ENCODE measurements at regions not wholly inside any gene's neighbourhood (a gene's known extent, or its start where the extent isn't known, plus 50 kb on each side); places are given as distances from the start of the nearest gene placed in this dataset.

DNA sequence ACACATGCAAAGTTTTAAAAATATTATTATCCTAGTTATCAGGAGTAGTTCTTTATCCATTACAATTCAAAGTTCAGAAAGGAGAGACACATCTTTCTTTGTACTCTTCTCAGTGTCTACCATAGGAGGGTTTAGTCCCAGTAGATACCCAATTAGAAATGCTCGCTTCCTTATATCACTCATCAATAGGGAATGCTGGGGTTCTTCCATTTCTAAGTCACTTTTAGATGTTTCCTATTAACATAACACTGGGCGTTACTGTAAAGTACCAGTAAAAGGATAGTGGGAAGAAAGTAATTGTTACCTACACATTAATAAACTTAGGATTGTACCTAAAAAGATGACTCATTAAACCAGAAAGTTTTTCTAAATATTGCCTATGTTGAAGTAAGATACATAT, 348.3 kb upstream of the CDH6 start:
- FAIRE-seq = no peak

DNA sequence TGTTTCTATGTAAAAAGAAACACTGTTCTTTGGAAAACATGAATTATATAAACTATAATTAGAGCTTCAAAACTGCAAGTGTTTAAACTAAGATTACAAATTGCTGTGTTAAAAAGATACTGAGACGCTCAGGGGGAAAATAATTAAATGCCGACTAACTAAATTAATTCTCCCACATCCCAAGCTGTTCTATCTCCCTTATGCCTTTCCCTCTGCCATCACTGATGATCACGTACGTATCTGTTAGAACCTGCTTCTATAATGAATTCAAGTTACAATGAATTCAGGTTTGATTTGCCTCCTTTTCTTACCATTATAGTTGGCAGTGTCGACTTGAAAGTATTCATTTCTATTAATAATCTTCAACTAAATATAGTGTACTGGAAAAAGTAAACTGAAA, 349.9 kb upstream of the CDH6 start:
- no peak for FAIRE-seq

DNA sequence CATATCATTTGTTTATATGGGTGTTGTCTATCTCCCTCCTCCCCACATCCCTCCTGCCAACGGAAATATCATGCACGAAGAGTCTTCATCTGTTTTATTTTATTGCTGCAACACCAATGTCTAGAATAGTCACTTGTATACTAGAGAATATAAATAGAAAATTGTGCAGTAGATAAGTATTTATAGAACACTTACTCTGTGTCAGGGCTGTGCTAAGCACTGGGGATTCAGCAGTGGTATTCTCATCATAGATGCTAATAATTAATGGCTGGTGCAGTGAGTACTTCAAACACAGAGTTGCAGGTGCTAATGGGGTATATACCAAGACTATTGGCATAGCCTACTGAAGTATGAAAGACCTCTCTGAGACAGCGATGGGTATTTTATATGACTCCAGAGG, 353.5 kb upstream of the CDH6 start:
- no peak for FAIRE-seq

DNA sequence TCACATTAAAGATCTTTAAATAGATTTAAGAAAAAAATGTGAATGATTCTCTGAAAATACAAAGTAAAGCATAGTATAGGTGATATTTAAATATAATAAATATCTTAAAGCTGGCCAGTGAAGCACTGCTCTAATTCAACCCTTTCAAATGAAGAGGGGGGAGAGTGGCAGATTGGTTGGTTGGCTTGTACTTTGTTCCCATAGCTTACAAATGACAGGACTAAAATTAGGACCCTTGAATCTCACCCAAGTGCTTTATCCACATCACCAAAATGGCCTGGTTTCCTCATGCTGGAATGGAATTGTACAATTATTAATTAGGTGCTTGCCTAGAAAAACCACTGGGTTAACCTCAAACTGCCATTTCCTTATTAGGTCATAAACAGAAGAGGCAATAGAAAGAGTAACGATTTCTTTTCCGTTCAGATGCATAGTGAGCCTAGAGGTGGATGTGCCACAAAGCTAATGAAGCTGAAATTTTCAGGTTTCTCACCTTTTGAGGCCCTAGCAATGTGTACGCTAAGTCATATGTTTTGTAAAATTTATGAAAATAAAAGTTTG, 354.5 kb upstream of the CDH6 start:
- no peak for FAIRE-seq

DNA sequence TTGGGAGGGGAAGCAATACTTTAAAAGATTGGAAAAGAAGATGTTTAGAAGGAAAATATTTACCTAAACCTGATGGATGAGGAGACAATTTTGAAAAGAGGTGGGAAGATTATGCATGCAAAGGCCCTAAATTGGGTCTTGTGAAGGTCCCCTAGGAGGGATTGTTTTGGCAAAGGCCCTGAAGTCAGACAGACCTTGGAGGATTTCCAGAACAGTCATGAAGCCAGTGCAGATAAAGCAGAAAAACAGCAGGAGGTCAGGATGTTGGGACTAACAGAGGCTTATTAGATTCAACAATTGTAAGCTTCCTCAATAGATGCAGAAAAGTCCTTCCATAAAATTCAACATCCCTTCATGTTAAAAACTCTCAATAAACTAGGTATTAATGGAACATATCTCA, 361.0 kb upstream of the CDH6 start:
- no peak for FAIRE-seq

DNA sequence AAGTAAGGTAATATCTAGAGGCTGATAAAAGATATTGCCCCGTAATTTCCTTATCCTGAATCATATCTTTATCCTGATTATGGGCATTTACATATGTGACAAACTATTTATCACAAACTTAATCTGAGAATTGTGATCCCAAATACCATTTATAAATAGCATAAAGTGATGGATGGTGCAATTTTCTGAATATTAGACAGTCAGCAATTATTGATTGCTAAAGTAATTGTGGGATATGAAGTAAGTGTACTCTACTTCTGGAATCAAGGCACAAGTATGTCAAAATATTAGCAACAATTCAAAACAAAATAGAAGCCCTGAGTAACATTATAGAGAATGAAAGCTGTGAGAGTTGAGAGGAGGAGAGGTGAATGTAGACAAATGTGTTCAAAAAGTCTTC, 361.9 kb upstream of the CDH6 start:
- FAIRE-seq = no peak

DNA sequence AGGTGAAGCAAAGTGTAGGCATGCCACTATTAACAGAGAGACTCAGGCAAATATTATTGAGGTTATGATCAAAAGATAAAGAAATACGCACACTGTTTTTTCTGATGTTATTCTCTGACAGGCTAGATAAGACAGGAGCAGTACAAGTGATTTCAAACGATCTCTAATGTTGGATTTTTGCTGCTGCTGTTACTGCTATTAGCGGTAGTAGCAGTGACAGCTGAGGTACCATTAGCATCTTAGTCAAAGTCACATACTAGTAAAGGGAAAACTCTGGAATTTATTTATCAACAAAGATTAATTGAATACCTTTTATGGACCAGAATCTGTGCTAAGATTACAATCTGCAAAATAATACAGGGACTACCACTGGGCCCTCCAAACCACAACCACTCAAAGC, 362.4 kb upstream of the CDH6 start:
- FAIRE-seq = no peak

DNA sequence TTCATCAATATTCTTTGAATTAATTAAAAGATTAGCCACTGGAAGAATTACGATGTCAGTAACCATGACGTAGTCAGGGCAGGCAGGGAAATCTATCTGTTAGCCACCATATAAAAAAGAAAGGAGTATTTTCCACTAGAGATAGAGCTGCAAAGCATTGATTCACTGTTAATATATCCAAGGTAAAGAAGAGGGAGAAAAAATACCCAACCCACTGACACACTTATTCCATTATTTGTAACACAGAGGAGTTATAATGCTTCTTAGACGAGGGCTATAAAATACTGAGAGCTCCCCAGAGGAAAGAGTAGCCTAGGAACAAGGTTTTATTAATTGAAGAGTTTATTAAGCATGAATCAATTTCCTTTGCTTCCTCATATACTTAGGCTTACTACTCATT, 382.2 kb upstream of the CDH6 start:
- no peak for FAIRE-seq

DNA sequence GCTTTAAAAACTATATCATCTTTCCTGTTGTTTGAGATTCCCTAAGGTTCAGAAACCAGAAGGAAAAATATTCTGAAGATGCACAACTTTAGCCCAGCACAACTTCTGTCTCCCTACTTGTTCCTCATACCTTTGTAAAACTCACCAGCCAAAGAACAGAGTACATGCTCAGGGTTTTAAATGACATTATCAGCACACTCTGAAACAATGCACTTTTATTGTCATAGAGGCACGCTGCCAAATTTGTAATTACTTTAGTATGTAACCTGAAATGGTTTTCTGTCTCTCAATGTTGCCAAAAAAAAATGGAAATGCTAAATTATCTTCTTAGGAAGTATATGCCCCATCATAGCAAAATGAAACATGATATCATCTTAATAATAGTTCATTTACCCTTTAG, 383.6 kb upstream of the CDH6 start:
- FAIRE-seq = no peak

DNA sequence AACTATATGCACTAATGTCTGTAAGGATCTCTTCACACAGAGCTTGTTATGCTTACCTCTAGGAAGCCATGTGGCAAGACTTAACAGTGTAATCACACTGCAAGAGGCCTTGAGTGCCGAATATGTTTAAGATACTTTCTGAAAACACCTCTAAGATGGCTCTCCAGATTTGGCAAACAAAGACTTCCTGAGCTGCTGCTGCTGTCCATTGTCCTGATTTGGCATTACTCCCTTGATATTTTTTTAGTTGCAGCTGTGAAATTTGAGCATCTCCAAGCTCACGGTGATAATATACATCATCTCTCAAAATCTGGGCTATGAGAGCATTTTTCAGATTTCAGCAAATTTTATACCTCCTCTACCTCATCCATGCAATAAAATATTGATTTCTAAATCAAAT, 384.5 kb upstream of the CDH6 start:
- FAIRE-seq = no peak

DNA sequence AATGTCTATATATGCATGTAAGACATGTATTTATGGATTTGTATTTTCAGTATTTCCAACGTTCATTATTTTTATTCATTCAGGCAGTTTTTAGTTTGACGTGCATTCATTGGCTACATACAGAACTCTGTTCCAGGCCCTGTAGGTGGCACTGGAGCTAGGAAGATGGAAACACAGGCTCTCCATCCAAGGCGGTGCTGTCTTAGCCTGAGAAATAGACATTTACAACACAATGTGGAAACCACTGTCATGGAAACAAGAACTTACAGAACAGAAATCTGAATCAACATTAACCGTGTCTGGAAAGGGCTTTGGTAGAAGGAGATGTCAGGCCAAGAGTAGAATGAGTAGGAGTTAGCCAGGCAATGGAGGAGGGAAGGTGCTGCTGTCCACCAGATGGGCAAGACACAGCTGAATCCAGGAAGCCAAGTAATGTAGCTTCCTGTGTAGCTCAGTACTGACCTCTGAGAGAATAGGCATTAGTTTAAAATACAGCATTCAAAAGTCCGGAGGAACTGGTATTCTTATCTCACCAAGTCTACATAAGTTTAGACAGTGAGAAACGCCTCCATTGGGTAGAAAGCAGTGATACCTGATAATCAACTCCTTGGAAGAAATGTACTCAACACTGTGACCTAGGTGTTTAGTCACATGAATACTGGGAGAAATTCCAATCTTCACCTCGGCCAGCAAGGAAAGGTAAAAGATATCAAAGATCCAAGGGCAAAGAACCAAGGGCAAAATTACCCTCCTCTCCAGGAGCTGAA, 388.6 kb upstream of the CDH6 start:
- no peak for FAIRE-seq

DNA sequence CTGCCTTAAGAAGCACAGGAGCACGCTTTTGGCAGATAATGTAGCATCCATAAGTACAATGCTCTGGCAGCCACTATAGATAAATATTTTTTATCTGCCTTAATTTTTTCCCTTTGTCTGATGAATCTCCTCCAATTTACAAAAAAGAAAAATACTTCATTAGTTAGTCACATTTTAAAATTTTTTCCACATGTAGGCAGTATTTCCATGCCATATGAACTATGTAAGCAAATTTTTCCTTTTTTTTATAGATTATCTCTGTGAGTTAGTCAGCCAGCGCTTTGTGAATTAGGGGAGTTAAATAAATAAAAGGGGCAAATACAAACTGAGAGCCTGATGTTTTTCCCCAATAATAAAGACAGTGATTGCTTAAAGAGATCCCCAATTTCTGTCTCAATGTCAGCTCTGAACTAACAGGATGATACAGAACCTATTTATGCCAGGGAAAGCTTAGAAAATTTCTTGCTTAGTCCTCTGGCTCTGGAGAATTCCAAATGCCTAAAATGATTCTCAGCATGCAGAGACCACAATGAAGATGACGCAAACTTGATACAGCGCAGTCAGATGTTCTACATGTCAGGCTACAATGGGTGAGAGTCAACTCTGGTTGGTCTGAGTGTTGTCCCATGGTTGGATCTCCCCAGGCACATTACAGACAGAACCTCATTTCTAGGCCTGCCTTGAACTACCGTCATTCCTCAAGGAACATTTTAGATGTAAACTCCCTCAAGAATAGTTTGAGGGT, 390.4 kb upstream of the CDH6 start:
- FAIRE-seq = no peak

DNA sequence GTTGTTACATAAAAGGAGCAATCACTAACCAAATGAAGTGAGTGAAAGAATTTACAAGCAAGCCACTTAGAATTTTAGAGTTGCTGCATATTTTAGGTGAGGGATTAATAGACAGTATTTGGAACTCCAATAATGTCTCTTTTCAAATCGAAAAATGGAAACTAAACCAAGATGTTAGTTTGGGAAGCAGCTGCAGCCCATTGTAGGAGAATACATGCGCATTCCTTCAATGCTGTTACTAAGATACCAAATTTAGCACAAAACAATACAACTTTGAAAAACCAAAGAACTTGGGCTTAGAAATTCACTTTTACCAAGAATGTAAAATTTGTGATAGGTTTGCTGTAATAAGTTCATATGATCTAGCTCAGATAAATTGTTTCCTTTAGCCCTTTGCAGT, 411.8 kb upstream of the CDH6 start:
- no peak for FAIRE-seq

DNA sequence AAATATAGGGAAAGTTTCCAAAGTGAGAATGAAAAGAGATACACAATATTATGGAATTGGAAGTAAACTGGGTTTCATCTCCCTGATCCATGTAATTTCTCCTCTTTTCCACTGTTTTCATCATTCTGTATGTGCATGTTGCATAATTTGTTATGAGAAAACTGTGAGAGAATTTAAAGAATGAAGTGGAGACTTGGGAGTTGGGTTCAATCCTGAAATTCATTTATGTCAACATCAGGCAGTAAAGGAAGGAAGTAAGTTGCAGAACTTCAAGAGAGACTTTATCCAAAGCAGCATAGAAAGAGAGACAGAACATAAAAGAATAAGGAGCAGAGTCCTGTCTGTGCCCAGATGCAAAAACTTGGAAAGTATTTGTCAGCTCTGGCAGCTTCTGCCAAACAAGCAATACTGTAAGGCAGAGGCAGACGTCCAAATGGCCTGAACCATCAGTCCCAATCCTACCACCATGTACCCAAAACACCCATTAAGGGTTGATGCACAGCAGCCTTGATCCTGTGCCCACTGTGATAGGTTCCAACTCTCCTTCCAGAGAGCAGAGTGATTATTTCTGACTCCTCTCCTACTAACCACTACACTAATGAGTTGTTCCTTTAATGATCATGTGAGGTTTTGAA, 425.3 kb upstream of the CDH6 start:
- FAIRE-seq = no peak

DNA sequence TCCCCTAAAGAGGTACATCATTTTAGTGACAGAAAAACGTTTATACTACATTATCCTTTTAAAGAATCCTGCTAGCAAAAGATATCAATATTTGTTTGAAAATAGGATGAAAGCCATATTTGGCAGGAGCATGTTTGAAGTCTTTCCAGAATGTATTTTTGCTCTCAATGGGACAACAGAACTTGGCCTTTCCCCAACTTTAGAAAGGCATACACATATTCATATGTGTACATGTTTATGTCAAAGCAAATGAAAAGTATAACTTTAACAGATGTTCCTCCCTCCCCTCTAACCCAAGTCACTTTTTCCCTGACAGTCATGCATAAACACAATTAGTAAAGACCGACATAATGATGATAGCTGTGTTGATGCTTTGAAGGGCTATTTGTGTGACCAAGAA, 427.8 kb upstream of the CDH6 start:
- no peak for FAIRE-seq

DNA sequence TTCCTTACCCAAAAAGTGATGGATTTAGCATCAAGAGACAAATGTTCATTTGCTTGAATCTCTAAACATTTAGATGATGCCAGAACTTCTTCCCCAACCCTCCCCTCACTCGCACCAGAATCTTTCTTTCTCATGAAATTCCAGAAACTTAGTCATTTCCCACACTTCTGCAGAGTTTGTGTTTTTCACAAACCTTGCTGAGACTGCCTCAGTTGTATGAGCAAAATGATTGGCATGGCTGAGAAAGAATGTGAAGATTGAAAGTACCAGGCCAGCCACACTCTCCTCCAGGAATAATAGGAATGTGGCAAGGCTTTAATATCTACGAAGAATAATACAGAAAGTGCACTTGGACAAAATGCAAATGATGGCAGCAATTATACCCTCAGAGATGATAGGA, 428.3 kb upstream of the CDH6 start:
- FAIRE-seq = no peak

DNA sequence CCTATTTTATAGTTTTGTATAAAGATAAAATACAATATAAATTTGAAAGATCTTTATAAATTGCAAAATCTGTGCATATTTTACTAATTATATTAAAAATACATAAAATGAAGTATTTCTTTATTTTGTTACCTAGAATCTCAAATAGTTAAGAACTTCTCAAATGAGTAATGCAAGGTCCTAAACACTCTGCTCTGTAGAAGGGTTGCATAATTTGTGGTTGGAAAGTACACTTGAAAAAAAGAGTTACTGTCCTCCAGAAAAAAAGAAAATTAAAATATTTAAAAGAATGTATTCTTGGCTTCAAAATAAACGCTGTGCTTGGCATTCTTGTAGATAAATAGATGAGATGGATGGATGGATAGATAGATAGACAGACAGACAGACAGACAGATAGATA, 428.8 kb upstream of the CDH6 start:
- no peak for FAIRE-seq

DNA sequence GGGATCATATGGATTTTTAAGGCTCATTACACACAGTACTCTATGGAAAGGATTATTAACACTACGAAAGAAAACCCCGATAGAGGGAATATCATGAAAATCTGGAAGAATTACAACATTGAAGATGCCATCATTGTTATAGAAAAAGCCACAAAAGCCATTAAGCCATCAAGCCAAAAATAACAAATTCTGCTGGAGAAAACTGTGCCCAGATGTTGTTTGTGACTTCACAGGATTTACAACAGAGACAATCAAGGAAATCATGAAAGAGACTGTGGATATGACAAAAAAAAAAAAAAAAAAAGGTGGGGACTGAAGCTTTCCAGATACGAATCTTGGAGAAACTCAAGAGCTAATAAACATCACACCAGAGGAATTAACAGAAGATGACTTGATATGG, 433.8 kb upstream of the CDH6 start:
- no peak for FAIRE-seq

DNA sequence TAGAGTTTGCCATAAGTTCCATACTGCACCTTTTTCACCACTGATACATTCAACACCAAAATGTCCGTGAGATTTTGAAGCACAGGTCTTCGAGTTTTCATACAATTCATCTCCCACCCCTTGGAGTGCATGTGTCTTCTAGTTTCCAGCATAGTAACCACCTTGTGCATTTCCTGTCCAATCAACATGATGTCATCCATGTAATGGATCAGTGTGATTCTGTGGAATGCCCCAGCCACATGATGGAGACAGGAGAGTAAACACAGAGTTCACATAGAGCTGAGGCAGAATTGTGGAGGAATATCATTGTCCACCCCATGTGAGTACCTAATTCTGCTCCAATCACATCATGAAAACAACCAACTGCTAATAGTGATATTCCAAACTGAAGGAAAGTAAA, 441.5 kb upstream of the CDH6 start:
- no peak for FAIRE-seq

DNA sequence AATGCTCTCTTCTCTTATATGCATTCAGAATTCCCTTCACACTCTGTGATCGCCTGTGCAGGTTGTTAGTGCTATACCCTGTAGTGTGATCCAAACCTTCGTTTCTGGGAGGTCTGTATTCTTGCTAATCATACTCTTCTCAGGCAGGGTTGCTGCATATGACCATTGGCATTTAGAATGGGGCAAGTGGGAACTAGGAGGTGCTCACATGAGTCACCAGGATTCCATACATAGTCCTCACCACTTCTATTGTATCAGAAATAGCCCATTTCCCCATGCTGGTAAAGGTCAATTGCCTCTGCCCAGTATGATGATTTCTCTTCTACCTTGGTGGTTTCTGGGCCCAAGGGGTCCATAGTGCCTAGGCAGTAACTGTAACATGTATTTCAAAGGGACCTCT, 443.5 kb upstream of the CDH6 start:
- FAIRE-seq = no peak

DNA sequence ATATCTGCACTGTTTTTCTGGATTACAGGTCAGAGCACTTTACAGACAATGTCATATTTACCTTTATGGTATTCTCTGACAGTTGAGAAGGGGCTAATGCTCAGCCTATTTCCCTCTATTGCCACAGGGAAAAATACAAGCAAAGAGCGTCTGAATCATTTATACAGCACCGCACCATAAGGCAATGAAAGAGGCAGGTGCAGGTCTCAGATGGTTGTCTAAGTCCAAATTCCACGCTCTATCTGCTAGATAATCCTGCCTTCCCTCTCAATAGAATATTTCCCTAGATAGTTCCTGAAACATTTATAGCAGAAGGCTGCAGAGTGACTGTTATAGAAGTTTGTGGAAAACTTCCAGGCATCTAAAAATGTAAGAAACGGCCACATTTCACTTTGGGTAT, 446.1 kb upstream of the CDH6 start:
- no peak for FAIRE-seq

DNA sequence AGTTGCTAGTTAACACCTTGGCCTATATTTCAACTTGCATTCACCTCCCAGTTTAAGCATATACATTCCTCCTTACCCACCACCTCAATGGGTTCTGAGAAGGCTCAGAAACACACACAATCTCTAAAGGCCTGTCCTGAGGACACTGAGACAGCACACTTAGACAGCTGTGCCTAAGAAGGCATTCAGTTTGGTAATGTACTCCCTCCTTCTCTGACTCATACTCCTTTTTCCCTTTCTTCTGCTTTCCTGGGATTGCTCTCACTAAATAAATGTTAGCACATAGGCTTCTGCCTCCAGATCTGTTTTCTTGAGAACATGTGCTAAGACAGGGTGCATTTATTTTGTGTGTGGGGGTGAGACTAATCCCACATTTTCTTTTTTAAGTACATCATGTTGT, 456.8 kb upstream of the CDH6 start:
- FAIRE-seq = no peak

DNA sequence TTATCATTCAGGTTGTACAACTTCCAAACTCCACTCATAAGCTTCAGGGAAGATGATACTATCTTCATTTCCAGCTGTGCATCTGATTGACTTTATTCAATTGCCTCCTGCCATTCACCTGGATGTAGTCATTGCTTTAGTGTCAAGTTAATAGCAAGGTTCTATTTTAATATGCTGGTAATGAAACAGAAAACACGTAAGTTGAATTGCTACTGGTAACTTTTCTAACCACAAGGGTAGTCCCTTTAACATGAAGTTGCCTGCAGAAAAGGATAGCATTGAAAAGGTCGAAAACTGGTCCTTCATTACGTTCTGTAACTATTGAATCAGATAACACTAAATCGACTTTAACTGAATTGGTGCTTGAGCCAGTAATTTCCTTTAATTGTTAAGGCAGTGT, 459.4 kb upstream of the CDH6 start:
- no peak for FAIRE-seq

DNA sequence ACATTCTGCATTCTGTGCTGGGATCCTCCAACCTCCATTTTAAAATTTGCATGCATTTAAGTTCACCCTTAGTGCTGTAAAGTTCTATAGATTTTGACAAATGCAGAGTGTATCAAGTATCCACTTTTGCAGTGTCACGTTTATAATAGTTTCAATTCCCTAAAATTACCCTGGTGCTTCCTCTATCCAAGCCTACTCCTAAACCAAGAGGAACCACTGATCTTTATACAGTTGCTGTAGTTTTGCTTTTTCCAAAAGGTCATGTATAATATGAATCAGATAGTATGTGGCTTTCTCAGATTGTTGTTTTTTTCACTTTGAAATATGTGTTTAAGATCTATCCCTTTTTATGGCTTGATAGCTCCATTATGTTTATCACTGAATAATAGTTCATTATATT, 468.4 kb upstream of the CDH6 start:
- FAIRE-seq = no peak

Data from G401.6 (cell line).